ENCODE measurements at regions not wholly inside any gene's neighbourhood (a gene's known extent, or its start where the extent isn't known, plus 50 kb on each side); places are given as distances from the start of the nearest gene placed in this dataset.

DNA sequence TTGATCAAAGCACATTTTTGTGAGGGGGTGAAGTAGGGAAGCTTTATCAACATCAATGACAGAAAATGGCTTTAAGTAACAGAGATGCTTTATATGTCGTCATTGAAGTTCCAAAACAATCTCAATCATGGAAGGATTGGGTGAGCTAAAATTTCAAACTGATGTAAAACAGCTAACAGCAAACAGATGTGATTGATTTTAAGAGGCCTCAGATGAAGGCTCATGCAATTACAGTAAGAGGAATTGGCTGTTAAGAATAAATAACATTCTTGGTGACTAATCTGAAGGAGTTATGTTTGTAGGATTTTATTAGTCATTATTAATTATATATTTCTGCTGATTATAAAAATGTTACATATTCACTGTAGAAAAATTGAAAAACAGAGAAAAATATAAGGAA is 63.5 kb upstream of the PUM3 start:
- no peak overlapping the region for H3K4me3 ChIP-seq (ENCODE audit: control insufficient read depth, low read depth, low read length)
- DNase-seq (ENCODE audit: low read depth) = peak; percentile 12
- TF ChIP-seq, protein P1, sequence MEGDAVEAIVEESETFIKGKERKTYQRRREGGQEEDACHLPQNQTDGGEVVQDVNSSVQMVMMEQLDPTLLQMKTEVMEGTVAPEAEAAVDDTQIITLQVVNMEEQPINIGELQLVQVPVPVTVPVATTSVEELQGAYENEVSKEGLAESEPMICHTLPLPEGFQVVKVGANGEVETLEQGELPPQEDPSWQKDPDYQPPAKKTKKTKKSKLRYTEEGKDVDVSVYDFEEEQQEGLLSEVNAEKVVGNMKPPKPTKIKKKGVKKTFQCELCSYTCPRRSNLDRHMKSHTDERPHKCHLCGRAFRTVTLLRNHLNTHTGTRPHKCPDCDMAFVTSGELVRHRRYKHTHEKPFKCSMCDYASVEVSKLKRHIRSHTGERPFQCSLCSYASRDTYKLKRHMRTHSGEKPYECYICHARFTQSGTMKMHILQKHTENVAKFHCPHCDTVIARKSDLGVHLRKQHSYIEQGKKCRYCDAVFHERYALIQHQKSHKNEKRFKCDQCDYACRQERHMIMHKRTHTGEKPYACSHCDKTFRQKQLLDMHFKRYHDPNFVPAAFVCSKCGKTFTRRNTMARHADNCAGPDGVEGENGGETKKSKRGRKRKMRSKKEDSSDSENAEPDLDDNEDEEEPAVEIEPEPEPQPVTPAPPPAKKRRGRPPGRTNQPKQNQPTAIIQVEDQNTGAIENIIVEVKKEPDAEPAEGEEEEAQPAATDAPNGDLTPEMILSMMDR (conservative IDR thresholded peaks at IDR 0.05; ENCODE audit: control insufficient read depth, insufficient read depth, low read depth, low read length) = no peak

DNA sequence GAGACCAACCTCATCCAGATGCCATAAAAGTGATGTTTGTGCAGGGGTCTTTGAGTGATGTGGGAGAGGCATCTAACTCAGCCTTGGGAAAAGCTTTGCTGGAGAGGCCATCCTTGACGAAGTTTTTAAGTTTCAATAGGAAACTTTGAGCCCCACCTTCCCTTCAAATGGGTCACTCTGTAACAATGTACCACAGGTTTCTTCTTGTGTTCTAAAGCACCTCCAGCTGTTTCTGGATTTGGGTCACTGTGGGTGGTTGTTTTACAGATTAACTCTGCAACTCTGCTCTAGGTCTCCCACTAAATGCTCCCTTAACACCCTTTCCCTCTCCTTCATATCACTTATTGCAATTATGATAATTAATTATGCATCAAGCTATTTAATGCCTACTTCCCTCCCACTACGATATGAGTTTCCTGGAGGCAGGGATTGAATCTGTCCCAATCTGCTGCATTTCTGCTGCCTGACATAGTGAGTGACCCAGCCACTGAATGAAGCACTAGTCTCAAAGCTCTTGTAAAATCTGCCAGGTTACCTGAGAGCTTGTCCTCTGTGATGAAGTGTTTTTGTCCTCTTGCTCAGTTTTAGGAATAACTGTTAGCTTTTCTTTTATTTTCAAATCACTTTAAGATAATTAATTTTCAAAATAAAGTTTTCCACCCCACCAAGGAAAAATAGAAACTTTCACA is 60.5 kb upstream of the PUM3 start:
- no peak for DNase-seq (ENCODE audit: low read depth)
- TF ChIP-seq, protein P1 (conservative IDR thresholded peaks at IDR 0.05; ENCODE audit: control insufficient read depth, insufficient read depth, low read depth, low read length) = no peak
- H3K4me3 ChIP-seq (ENCODE audit: control insufficient read depth, low read depth, low read length) = no peak overlapping the region
